ENCODE measurements at regions not wholly inside any gene's neighbourhood (a gene's known extent, or its start where the extent isn't known, plus 50 kb on each side); places are given as distances from the start of the nearest gene placed in this dataset.

DNA sequence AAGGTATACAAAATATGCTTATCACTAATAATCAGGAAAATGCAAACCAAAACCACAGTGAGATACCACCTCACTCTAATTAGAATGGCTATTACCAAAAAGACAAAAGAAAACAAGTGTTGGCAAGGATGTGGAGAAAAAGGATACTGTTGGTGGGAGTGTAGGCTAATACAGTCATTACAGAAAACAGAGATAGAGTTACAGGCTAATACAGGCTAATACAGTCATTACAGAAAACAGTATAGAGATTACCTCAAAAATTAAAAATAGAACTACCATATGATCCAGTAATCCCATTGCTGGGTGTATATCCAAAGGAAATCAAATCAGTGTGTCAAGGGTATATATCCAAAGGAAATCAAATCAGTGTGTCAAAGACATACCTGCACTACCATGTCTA is 238.4 kb downstream of the PLPP3 start:
- DNase-seq, result no peak

DNA sequence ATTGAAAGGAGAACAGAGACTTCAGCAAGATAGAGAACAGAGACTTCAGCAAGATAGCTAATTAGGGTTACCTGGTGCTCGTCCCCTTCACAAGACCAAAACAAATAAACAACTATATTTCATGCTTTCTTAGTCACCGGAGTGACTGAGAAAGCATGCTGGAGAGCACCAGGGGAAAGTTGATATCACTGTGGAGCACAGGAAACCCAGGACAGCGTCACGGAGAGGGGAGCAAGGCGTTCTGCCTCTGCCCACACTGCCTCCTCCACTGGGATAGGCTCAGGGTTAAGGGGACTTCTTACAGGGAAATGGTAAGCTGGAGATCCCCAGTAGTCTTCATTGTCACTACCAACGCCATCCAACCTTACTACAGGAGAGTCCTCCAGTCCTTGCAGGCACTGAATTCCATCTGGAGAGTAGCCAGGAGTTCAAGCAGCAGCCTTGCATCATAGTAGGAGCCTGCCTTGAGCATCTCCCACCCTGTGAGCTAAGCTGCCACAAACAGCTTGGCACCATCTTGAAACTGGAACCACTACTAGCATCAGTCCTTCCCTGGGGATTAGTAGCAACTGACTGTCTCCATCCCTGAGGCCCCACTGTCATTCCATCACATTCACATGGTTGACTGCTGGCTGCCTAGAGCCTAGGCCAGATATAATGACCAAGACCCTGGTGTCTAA is 239.4 kb downstream of the PLPP3 start:
- DNase-seq, result no peak

- no peak for DNase-seq
Observed at GRCh38 chr1:56339093-56339492, 240.3 kb downstream of the PLPP3 start.

- DNase-seq, result no peak
Observed at GRCh38 chr1:56336982-56337381, 242.4 kb downstream of the PLPP3 start.

GRCh38 chr1:56335394-56335793 is 244.0 kb downstream of the PLPP3 start:
- no peak for DNase-seq

GRCh38 chr1:56334047-56334446 is 245.3 kb downstream of the PLPP3 start:
- DNase-seq, result no peak

GRCh38 chr1:56333461-56333860 is 245.9 kb downstream of the PLPP3 start:
- DNase-seq, result no peak

GRCh38 chr1:56331892-56332567 is 247.3 kb downstream of the PLPP3 start:
- DNase-seq, result no peak

DNA sequence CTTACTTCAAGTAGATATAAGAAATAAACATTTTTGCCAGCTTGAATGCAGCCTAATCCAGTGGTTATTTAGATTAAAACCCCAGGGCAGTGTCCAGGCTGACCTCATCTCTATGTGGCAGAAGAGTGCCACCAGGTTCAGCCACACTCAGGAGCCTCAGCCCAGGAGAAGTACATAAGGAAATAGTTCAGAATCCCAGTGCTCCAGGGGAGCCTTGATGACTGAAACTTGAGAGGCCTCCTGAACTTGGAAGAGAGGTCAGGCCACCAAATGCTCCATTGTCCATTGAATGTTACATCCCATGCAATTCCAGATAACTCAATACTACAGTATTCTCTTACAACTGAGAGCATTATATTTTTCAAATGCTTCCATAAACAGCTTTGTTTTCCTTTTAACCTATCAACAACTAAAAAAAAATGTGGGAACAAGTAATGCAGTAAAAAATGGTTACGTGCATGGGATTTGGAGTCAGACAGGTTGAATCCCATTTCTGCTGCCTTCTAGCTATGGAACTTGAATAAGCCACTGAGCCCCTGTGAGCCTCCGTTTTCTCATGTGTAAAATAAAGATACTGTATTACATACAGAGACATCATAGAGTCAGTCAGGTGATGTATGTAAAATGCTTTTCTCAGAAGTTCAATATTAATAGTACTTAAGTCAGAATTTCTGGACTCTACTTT is 248.0 kb downstream of the PLPP3 start:
- DNase-seq, result no peak

DNA sequence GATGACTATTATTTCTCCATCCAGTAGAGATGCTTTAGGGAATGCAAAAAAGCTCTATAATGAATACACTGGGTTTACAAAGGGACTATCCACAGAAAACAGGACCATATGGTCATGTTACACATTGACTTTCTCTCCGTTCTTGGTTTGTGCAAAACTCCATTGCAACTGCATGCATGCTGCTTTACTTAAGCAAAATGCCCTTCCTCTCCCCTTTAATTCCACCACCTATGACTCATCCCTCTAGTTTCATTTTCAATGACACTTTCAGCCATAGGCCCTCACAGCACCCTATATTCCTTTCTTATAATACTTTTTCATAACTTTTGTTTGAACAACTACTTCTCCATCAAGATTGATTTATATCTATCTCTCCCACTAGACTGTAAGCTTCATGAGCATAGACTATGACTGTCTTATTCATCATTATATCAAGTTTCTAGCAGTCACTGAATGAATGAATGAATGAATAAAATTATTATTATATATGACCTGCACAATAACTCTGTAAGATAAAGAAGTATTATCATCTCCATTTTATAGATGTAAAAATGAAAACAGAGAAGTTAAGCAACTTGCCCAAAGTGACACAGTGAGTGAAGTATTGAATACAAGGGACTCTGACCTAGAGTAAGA is 248.9 kb downstream of the PLPP3 start:
- DNase-seq, result no peak

- no peak for DNase-seq
Observed at GRCh38 chr1:56329970-56330369, 249.4 kb downstream of the PLPP3 start.

GRCh38 chr1:56327195-56327594 is 252.2 kb downstream of the PLPP3 start:
- no peak for DNase-seq

DNA sequence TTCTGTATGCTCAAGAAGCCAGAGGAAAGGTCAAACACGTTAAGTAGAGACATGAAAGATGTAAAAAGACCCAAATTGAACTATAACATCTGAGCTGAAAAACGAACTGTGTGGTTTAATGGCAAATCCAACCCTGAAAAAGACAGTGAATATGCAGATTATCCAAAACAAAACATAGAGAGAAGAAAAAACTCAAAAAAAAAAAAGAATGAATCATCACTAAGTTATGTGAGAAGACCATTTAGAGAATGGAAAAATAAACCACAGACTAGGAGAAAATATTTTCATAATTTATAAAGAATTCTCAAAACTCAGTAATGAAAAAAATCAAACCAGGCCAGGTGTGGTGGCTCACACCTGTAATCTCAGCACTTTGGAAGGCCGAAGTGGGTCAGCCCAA is 253.3 kb downstream of the PLPP3 start:
- DNase-seq, result no peak

DNA sequence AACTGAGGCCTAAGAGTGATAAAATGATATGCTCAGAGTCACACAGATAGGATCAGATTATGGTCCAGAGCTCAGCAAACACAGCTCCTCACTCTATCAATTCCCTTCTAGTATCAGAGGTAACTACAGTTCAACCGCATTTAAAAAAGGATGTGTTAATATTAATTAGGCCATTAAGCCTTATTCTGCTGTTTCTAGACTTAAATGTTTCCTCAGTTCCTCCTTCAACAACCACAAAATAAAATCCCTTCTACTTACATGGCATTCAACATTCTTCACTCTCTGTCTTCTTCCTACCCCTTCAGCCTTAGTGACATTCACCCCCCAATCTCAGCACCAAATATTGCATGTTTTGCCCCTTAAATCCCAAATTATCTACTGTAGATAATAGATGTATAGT is 254.9 kb downstream of the PLPP3 start:
- no peak for DNase-seq

DNA sequence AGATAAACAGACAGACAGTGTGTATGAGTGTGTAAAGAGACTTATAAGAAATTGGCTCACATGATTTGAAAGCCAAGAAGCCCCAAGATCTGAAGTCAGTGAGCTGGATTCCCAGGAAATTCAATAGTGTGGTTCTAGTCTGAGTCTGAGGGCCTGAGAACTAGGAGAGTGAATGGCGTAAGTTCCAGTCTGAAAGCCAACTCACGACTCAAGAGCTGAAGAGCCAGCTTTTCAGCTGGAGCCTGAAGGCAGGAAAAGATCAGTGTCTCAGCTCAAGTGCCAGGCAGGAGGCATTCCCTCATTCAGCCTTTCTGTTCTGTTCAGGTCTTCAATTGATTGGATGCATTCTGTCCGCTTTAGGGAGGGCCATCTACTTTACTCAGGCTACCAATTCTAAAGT is 257.2 kb downstream of the PLPP3 start:
- DNase-seq, result no peak

DNA sequence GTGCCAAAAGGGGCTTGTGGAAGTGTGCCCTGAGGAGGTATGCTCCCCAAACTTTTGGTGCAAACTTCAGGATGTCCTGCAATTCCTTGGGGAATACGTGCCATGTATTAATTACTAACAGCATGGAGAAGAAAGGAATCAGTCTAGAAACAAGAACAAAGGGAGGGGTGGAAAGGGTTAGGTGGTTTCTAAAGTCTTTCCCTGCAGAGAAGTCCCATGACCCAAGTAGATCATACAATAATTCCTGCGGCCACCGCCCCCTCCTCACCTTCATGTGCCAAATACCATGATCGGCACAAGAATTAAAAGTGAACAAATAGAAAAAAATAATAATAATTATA is 258.2 kb downstream of the PLPP3 start:
- no peak for DNase-seq

DNA sequence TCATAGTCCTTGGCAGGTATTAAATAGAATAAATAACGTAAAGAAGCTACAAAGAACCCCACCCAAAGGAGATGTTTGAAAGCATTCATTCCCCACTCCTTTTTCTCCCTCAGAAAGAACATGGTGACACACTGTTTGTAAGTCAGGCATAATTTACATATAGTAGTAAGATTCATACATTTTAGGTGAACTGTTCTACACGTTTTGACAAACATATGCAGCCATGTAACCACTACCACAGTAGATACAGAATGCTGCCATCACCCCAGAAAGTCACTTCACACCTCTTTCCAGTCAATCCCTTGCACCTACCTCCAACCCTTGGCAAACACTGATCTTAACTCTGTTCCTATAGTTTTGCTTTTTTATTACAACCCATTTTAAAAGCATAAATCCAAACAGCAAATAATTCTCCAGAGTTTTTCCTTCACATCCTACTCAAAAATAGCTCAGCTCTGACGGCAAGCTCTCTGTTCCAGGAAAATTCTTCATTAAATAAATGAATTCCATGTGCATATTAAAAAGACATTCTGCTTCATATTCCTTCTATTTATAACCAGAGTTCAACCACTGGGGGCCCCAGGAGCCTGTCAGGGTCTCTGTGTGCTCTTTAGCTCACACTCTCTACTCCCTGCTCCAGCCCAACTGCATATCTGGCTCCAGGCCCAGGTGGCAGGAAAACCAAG is 258.8 kb downstream of the PLPP3 start:
- DNase-seq, result no peak

- no peak for DNase-seq
Observed at GRCh38 chr1:56317722-56318121, 261.6 kb downstream of the PLPP3 start.

DNA sequence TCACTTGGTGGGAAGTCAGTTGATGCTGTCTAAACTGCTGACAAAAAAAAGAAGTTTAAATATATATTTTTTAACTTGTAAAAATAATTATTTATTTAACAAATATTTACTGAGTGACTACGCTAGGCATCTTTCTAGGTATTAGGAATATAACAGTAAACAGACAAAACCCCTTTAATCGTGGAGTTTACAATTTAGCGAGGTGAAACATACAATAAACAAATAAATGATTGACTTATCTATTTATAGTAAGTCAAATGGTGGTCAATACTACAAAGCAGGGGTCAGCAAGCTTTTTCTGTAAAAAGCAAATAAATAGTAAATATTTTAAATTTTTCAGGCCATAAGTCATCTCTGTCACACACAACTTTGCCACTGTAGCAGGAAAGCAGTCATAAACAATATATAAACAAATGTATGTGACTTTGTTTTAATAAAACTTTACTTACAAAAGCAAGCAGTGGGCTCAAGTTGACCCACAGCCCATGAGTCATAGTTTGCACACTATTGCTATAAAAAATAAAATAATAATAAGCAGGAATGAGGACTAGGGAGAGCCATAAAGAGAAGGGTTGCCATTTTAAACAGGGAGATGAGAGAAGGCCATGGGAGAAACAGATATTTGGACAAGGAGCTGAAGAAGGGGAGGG is 263.9 kb downstream of the PLPP3 start:
- DNase-seq, result no peak

DNA sequence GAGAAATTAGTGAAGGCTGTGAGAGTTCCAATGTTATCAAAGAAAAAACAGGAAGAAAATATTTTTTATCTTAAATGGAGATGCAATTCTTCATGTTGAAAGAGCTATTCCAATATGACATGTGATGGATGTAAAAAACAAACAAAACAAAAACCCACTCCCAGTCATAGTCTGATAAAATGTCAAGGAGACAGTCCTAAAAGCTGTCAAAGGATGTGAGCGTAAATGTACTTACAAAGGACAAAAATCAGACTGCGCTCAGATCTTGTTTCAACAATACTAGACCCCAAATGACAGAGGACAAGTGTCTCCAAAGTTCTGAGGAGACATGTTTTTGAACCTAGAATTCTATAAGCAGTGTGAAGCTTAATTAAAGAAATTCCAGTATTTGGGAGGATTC is 265.8 kb downstream of the PLPP3 start:
- DNase-seq, result no peak

DNA sequence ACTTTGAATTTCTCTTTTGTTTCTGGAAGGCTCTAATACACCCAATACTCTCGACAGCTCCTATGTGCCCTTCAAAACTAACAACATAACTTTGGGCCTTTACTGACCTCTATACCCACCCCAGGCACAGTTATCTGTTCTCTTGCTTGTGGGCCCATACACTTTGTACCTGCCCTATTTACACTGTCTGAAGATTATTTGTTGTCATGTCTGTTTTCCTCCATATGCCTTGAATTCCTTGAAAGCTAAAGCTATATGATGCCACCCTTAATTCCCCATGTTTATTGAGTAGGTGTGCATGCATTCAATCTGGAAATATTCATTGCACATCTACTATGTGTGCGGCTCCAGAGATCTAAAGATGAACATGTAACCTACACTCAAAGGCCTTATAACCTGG is 267.6 kb downstream of the PLPP3 start:
- no peak for DNase-seq

GRCh38 chr1:56310945-56311344 is 268.4 kb downstream of the PLPP3 start:
- DNase-seq, result no peak

- DNase-seq, result no peak
Observed at GRCh38 chr1:56309065-56309464, 270.3 kb downstream of the PLPP3 start.
